H1 (cell line): ENCODE measurements at regions not wholly inside any gene's neighbourhood (a gene's known extent, or its start where the extent isn't known, plus 50 kb on each side); places are given as distances from the start of the nearest gene placed in this dataset.

ENCODE experiments used
- BCL11A ChIP-seq, 2 experiments: IDR thresholded peaks; one replicate each; pipeline ENCODE4 v1.6.1; 2011; ENCODE audit warnings: low read depth in 2 of 2, low read length in 2 of 2, mild to moderate bottlenecking in 2 of 2
- CHD7 ChIP-seq: fragments of 300-600 bp; sonication (generic); IDR thresholded peaks from 2 replicates; pipeline ENCODE4 v1.7.1; 2012; ENCODE audit warnings: low read length, moderate library complexity, mild to moderate bottlenecking, inconsistent platforms; ENCODE audit not compliant: insufficient replicate concordance
- CREB1 ChIP-seq: IDR thresholded peaks from 2 replicates; pipeline ENCODE4 v1.6.1; 2012; ENCODE audit warnings: inconsistent platforms
- EZH2 ChIP-seq: fragments of 200-600 bp; sonication (generic); IDR thresholded peaks from 2 replicates; pipeline ENCODE4 v1.7.1; 2012; ENCODE audit warnings: low read depth, mild to moderate bottlenecking, moderate library complexity, low read length, inconsistent platforms; ENCODE audit not compliant: severe bottlenecking
- KDM1A ChIP-seq: fragments of 200-600, 300-600 bp; sonication (generic); IDR thresholded peaks from 2 replicates; pipeline ENCODE4 v1.7.1; 2016; ENCODE audit warnings: mild to moderate bottlenecking, low read length, borderline replicate concordance
- SAP30 ChIP-seq: fragments of 300-600 bp; sonication (generic); IDR thresholded peaks from 2 replicates; pipeline ENCODE4 v1.7.1; 2012; ENCODE audit warnings: low read length, moderate library complexity, mild to moderate bottlenecking, inconsistent platforms; ENCODE audit not compliant: insufficient read depth, insufficient replicate concordance
- SP4 ChIP-seq: IDR thresholded peaks from 2 replicates; pipeline ENCODE4 v1.6.1; 2012; ENCODE audit warnings: low read length, inconsistent platforms
- TAF7 ChIP-seq: optimal IDR thresholded peaks from 2 replicates; pipeline ENCODE3; 2011; ENCODE audit warnings: low read depth, mild to moderate bottlenecking, inconsistent platforms, low read length, moderate library complexity, borderline replicate concordance
- TEAD4 ChIP-seq: IDR thresholded peaks from 2 replicates; pipeline ENCODE4 v1.6.1; 2012; ENCODE audit warnings: low read depth, low read length, inconsistent platforms, mixed read lengths
- YY1 ChIP-seq: IDR thresholded peaks from 2 replicates; pipeline ENCODE4 v1.6.1; 2011; ENCODE audit warnings: low read depth, mild to moderate bottlenecking, low read length

GRCh38 chr7:18221377-18222293 lies 194.0 kb upstream of the PRPS1L1 start (continued):
- TF ChIP-seq CHD7 (no peak), TAF7 (no peak), SP4 (no peak), BCL11A (IDR thresholded peaks at IDR 0.05; ENCODE audit: low read depth in 2 of 2, low read length in 2 of 2) (no peak), CREB1 (no peak), TEAD4 (no peak), EZH2 (no peak), KDM1A (no peak), SAP30 (no peak), YY1 (no peak)
